T-helper 22 cell (primary cell): ENCODE measurements at regions not wholly inside any gene's neighbourhood (a gene's known extent, or its start where the extent isn't known, plus 50 kb on each side); places are given as distances from the start of the nearest gene placed in this dataset.

Source experiments
- DNase-seq: peaks from one replicate; pipeline ENCODE4 v3.0.0-alpha.2; 2020; ENCODE audit warnings: low read depth

DNA sequence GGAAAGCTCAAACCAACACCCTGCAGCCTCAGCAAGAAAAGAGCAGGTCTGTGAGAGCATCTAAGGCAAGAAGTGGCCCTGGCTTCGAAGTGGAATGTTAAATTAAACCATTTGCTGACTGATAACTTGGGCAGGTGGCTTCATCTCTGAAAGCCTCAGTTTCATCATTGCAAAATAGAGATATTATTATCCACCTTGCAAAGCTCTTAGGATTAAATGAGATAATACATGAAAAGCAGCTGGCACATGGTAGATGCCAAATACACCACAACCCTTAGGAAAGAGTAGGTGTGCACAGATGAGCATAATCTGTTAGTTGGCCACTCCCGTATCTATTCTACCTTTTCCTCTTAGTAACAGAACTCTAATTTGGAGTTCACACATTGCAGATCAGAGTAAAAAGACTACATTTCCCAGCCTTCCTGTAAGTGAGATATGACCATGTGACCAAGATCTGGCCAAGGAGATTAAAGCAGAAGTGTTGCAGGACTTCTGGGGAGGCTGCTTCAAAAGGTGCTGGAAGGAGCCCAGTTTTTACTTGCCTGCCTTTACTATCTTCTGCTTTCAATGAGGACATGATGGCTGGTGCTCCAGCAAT, 288.7 kb downstream of the SOX9 start:
- DNase-seq: no peak

DNA sequence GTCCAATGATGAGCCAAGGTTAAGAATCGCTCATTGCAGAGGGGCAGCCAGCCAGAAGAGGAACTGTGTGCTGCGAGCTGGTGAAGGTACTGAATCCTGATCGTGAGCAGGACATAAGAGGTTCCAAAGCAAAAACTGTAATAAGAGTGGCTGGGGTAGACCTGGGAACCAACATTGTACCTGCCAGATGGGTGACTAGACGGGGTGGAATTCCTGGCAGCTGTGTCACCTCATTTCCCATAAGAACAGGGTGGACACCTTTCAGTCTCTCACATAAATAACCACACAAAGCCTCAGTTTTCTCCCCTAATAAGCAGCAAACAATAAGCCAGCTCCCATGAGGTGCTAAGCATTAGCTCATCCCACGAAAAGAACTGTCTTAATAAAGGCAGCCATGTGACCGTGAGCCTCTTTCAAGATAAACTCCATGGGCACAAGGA, 290.3 kb downstream of the SOX9 start:
- DNase-seq: no peak

DNA sequence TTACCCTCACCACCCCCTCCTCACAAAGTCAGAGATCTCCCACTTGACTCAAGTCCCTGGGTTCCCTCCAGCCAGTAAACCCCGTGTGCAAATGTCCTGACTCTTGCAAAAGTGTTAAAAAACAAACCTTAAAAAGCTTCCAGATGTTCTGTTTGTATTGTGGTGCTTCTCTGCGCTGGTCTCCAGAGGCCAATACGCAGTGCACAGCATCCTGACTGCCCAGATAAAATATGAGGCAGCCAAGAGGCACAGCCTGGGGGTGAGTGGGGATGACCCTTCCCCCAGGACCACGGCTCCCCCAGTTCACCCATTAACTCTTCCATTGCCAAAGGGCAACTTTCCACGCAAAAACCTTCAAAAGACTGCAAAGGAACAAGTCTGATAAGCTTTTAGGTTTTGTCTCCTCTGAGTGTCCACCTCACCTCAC, 291.8 kb downstream of the SOX9 start:
- DNase-seq: no peak

DNA sequence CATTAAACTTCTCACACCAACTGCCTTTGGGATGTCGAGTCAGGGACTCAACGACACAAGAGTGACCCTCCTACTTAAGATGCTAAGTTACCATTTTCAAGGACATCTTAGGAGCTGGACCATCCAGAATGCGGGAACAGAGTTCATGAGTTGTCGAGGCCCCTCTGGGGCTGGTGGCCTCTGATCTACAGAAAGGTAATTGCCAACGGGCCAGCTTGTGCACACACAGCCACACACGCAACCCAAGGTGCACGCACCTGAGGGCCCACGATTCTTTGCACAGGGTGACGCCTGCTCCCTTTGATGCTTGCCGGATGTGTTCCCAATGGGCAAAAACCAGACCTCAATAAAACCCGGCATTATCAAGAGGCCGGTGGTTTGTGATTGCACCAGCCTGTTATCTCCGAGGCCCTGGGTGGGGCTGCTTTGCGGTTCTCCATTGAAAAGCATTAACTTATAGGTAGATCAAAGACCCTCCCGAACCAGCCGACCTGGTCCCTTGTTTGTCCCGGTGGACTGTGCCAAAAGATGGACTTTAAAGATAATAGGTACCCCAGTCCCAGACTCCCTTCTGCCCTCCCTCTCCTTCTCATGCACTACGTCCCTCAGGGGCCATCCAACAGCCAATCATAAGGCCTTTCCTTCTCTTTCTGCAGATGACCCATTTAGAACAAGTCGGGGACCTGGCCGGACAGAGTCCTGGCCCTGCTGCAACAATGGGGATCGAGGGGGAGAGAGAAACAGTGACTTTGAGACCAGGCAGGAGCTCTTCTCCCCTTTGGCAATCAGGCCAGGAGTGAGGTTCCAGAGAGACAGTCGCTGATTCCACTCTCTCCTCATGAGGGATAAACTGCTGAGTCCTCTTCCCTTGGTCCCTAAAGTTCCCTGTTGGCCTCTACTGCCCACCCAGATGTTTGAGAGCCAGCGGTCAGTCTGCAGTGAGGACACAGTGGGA, 292.5 kb downstream of the SOX9 start:
- DNase-seq: no peak

DNA sequence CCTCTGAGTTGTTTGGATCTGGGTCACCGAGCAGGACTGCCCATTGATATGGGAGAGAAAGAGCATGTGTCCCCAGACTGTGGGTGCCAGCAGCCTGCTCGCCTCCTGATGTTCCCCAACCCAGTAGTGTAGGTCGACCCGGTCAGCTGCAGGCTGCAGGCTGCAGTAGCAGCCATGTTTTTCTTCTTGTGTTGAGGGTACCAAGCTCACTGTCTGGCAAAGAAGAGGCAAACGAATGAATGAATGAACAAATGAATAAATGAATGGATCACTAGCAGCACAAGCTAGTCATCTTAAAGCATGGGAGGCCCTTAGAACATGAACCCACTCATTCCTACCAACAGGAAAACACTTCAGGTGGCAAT, 293.2 kb downstream of the SOX9 start:
- DNase-seq: no peak

DNA sequence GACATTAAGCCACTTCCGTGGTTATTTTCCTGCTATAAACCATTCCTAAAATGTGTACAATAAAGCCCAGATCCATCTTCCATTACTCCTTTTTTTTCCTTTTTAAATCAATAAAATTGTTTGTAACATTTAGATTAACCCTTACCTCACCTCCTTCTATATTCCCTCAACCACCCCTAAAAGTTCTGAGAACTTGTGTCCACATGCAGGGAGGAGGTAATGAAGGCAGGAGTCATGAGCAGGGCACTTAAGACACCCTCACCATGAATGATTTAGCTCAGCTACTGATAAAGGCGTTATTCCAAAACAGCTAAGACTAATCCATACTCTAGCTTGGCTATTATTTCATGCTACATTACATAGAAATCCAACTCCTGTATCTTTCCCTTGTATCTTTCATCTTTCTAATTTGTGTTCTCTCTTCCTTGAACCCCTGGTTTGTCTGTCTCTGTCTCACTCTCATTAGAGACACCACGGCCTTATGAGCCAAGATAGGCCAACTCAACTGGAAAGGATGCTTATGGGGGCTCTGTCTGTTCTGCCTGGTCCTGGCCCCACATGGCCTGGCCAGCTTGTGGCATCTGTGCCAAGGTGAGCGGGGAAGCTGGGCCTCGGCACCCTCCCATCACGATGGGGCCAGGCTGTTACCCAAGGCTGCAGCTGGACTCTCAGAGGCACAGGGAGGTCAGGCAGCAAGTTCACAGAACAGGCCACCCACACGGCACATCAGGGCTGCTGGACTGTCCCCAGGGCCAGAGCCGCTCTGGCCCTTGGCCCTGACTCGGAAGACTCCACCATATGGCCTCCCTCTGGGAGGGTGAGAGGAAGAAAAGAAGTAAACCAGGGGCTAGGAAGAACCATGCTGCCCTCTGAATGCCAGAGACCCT, 294.4 kb downstream of the SOX9 start:
- no peak for DNase-seq

DNA sequence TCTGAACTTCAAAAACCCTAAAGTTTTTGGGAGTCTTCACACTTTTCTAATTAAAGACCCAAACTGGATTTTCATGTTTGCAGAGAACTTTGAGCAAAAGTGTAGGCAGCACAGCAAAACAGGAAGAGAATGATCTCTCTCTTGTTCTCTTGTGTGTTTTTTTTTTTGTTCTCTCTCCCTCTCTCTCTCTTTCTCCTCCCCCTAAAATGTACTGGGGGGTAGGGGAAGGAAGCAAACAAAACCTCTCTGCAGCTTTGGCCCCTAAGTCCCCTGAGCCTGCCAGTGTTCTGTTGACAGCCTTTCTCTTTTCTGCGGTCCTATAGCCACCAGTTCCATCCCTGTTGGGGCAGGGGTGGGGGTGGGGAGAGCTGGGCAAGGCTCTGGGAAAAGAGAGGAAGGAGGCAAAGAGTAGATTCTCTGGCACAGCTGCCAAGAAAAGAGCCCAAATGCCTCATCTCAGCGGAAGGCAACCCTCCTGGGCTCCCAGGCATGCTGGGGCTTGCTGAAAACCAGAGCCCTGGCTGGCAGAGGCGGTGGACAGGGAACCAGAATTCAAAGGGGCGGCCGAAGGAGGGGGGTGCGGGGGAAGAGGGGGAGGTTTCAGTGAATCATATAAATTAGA, 295.3 kb downstream of the SOX9 start:
- DNase-seq: no peak

DNA sequence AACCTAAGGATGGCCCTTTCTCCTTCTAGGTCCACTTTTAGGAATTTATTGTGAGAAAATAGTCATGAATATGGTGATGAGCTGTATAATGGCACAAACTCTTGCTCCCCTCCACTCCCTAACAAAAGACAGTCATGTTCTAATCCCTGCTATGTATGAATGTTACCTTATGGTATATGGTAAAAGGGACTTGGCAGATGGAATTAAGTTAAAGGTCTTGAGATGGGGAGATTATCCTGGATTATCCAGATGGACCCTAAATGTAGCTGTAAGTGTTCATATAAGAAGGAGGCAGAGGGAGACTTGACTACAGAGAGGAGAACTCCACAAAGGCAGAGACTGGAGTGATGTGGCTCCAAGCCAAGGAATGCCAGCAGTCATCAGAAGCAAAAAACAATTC, 296.1 kb downstream of the SOX9 start:
- no peak for DNase-seq

DNA sequence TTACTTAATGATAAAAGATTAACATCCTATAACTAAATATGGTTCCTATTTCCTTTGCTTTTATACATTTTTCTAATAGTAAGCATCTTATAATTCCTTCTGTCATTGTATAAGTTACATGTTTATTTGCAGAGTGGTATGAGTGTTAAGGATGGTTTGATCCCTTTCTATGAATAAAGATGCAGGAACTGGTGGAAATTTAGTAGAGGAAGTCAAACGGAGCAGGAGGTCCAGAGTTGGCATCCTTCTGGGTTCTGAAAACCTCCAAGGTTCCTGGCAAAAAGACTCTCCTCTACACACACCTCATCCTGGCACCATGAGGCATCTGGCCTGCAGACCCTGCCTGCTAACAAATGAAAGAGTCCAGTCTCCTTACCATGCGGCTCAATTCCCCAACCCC, 296.8 kb downstream of the SOX9 start:
- no peak for DNase-seq

DNA sequence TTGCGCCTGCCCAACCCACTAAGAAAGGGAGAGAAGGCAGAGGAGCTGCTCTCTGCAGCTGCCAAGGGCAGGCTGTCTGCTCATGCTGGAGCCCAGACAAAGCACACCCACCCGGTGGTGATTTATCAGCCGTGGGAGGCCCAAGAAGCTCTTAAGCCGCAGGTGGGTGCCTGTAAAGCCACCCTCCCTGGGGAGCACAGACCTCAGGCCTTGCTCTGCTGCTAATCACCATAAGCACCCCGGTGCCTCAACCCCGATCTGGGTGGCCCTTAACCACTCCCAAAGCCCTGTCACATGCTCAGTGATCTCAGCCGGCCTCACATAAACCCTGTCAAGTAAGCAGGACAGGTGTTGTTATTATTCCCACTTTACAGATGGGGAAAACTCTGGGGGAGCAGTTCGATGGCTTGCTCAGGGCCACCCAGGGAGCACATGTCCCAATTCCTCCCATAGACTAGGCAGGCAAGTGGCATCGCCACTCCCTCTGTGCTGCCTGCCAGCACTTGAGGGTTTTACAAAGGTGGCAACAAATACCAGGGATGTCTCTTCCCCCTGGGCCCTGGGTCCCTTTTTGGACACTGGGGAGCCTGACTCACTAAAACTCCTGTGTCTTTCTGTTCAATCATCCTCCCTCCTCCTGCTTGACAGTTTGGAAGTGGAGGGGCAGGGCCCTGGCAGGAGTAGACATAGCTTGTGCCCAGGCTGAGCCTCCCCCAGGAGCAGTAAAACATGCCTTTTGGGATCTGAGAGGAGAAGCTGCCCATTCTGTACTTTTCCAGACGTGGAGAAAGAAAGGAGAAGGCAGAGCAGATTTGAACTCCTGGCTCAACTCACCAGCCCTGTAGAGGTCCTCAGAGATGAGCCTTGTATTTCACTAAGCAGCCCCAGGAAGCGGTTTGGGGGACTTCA, 299.3 kb downstream of the SOX9 start:
- DNase-seq: no peak

DNA sequence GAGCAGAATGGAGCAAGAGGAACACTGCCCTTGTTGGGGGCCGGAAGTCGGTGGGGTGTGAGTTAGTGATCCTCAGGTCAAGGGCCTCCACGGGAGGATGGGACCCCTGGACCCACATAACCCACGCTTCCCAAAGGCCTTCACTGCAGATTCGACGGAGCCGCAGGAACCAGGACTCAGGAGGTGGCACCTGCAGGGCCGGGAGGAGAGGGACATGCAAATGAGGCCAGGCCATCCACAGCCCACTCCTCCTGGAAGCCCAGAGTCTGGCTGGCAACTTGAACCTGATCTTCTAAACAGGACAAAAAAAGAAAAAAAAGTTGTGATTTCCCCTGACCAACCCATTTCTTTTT, 299.9 kb downstream of the SOX9 start:
- no peak for DNase-seq

DNA sequence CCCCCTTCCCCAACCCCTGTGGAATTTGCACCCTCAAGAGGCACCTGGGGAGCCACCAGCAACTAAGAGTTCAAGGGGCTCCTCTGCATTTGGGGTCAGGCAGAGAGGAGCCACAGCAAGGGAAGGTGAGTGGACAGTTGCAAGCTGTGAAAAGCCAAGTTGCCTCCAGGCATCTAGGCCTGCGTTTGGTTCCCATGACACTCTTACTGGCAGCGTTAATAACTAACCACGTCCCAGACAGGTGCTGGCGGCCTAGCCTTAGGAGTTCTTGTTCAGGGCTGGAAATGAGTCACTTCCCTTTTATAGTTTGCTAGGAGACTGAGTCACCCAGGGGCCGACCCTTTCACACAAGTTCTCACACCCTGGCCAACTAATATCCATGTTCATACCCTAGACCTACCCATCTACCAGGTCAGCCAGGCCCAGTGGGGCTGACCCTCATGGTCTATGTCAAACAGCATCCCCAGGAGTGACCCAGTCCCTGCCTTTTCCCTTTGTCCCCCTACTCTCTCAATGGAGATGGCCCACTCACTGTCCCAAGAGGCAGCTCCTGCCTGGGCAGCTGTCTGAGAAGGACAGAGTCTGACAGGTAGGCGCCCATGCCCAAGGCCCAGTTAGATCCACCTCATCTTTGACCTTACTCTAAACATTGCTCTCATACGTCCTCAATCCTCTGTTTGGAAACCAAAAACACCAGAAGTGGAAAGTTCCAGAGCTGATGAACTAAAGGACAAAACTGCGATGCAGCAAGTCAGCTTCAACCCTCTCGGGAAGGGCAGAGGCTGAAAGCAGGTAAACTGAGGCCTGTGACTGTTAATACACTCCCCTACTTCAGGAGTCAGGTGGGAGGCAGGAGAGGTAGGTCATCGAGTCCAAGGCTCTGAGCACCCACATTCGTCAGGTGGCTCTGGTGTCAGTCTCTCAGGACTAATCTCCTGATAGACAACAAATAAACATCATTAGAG, 300.6 kb downstream of the SOX9 start:
- DNase-seq: no peak

DNA sequence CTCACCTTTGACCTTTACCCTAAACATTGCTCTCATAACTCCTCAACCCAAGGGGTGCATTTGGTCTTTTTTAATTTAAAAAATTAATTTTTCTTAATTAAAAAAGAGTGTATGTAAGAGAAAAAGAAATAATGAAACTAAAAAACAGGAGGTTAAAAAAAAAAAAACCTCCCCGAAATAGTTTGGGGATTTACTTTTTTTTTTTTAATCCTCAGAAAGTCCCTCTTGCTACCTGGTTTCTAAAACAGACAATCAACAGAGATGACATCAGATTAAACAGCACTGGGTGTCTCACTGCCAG, 301.3 kb downstream of the SOX9 start:
- no peak for DNase-seq

DNA sequence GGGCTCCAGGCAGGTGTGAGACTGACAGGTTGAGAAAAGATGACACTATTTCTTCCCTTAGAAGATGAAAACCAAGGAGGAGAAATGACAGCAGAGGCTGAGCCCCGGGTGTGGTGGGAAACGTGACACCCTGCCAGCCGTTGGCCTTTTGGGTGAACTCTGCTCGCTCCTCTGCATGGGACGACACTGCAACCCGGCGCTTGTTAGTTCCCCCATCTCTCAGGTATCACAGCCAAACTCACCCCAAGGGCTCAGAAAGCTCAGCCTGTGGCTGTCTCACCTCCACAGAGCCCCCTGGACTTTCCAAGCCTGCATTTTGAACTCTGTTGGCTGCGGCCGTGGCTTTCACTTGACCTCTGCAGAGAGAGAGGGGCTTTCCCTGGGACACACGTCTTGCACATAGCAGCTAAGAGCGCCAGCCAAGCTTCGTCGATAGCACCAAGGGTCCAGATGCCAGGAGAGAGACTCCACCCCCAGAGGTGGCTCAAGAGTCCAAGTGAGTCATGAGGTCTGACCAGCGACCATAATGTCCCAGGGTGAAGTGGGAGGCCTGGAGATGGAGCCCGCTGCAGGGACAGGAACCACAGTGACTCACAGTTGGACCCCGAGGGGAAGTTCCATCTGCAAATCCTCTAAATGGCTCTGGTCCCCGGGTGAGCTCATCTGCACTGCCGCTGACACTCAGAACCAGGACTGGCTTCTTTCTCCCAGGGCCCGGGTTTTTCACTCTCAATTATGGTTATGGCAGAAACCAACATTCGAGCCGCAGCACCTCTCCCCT, 301.9 kb downstream of the SOX9 start:
- no peak for DNase-seq

DNA sequence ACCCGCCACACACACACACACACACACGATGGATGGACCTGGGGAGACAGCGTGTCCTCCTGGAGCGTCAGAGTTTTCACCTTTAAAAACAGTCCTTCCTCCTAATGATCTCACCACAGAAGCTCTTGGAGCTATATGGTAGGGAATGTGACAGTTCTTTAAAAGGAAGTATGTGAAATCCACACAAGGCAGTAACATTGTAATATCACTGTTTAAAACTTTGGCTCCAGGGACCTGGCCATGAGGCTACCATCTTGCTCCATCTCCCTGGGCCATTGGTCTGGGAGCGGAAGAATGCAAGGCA, 302.4 kb downstream of the SOX9 start:
- DNase-seq: no peak

DNA sequence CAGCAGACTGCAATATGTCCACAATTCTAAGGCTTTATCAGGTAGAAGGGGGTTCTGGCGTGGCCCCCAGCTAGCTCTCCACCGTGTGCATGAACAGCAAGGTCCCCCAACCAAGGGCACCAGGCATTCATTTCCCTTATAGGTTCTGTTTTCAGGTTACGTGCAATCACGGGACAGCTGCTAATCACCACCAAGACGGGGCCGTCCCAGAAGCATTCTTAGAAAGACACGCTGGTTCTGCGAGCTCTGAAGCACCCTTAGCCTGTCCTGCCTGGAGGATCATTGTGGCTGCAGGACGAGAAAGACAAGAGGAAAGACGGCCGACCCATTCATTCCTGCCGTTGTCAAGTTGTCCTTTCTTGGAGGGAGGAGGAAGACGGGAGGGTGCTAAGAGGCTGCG, 302.9 kb downstream of the SOX9 start:
- DNase-seq: no peak

DNA sequence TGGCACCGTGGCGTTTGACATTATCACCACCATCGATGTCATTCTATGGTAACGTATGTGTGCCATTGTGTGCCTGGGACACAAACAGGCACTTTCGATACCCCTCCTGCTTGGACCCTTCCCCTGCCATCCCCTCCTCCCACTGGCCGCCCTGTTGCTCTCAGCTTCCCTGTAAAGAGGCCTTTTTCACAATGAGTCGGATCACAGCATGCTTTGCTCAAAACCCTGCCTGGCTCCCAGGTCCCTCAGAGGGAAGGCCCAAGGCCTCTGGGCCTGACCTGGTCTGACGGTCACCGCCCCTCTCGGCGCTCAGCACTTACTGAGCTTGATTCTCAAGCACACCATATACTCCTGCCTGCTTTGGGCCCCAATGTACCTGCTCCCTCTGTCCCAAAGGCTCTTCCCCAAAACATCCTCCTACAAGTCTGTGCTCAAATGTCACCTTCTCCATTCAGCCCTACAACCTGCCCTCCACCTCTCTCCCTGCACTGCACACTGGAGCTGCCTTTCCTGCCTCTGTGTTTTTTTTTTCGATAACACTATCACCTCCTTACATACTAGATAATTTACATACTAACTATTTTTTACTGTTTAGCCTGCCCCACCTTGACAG, 303.8 kb downstream of the SOX9 start:
- DNase-seq: no peak

DNA sequence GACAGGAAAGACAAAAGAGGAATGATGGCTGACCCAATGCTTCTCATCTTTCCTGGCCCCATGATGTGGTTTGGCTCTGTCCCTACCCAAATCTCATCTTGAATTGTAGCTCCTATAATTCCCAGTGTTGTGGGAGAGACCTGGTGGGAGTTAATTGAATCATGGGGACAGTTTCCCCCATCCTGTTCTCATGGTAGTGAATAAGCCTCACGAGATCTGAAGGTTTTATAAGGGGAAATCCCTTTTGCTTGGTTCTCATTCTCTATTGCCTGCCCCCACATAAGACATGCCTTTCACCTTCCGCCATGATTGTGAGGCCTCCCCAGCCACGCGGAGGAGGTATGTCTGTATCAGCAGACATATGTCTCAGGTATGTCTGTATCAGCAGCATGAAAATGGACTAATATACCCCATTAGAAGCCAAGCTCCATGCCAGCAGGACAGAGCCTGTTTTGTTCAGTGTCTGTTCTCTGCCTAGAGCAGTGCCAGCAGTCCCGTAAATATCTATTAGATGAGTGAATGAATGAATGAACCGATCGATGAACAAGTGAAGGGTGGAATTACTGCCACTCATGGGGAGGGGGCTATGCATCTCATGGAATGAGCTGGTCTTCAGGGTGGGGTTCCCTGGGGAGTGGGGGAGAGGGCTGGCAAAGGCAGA, 304.4 kb downstream of the SOX9 start:
- no peak for DNase-seq

DNA sequence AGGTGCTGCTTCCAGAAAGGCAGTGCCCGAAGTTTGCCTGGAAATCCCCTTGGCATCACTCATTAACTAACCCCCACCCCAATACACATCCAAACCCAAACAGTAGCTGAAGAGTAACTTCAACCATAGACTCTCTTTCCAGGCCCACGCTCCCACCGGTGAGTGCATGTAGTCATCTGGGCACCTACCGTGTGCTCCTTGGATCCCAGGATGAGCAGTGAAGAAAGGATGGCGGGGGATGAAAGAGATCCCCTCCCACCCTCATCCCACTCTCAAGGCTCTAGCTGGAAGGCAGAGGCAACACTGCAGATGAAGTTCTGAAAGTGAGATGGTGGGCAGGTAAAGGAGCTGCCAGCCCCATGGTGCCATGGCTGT, 305.0 kb downstream of the SOX9 start:
- no peak for DNase-seq
